H9 (cell line): ENCODE measurements at regions not wholly inside any gene's neighbourhood (a gene's known extent, or its start where the extent isn't known, plus 50 kb on each side); places are given as distances from the start of the nearest gene placed in this dataset.

Source experiments
- DNase-seq: peaks from one replicate; pipeline ENCODE4 v3.0.0-alpha.2; 2017
- H2AFZ ChIP-seq: one replicate; pipeline ENCODE4 v1.6.1; 2013; ENCODE audit warnings: mild to moderate bottlenecking, low read length, control low read depth, moderate library complexity
- H2AK5ac ChIP-seq: 2 replicates; pipeline ENCODE4 v1.6.1; 2013; ENCODE audit warnings: low read length, control low read depth, mixed read lengths; ENCODE audit not compliant: insufficient read length
- H2BK120ac ChIP-seq: one replicate; pipeline ENCODE4 v1.6.1; 2013; ENCODE audit warnings: low read depth, mild to moderate bottlenecking, low read length, control low read depth, inconsistent platforms; ENCODE audit not compliant: poor library complexity, severe bottlenecking
- H2BK12ac ChIP-seq: 2 replicates; pipeline ENCODE4 v1.6.1; 2013; ENCODE audit warnings: low read length, control low read depth, mixed read lengths, low read depth; ENCODE audit not compliant: insufficient read length
- H2BK15ac ChIP-seq: 2 replicates; pipeline ENCODE4 v1.6.1; 2013; ENCODE audit warnings: low read depth, low read length, control low read depth
- H2BK20ac ChIP-seq: one replicate; pipeline ENCODE4 v1.6.1; 2013; ENCODE audit warnings: low read depth, mild to moderate bottlenecking, low read length, control low read depth, inconsistent platforms; ENCODE audit not compliant: poor library complexity, severe bottlenecking
- H2BK5ac ChIP-seq: 2 replicates; pipeline ENCODE4 v1.6.1; 2013; ENCODE audit warnings: low read length, control low read depth, mixed read lengths; ENCODE audit not compliant: insufficient read length
- H3K14ac ChIP-seq: 2 replicates; pipeline ENCODE4 v1.6.1; 2013; ENCODE audit warnings: low read length, control low read depth; ENCODE audit not compliant: insufficient read depth
- H3K18ac ChIP-seq: 2 replicates; pipeline ENCODE4 v1.6.1; 2013; ENCODE audit warnings: low read depth, mild to moderate bottlenecking, mixed read lengths, low read length, control low read depth; ENCODE audit not compliant: insufficient read length
- H3K23ac ChIP-seq: 2 replicates; pipeline ENCODE4 v1.6.1; 2013; ENCODE audit warnings: low read length, control low read depth, mixed read lengths, low read depth; ENCODE audit not compliant: insufficient read length
- H3K23me2 ChIP-seq: 2 replicates; pipeline ENCODE4 v1.6.1; 2013; ENCODE audit warnings: low read depth, mild to moderate bottlenecking, mixed read lengths, low read length, control low read depth; ENCODE audit not compliant: insufficient read length, poor library complexity, severe bottlenecking
- H3K27ac ChIP-seq: 2 replicates; pipeline ENCODE4 v1.5.1; 2013; ENCODE audit warnings: low read length, control low read depth, mixed read lengths, low read depth; ENCODE audit not compliant: insufficient read length
- H3K27me3 ChIP-seq: 2 replicates; pipeline ENCODE4 v1.6.1; 2013; ENCODE audit warnings: low read length, control low read depth, inconsistent platforms; ENCODE audit not compliant: insufficient read depth
- H3K4ac ChIP-seq: 2 replicates; pipeline ENCODE4 v1.6.1; 2013; ENCODE audit warnings: low read depth, mild to moderate bottlenecking, control low read depth, inconsistent platforms, low read length, moderate library complexity
- H3K4me1 ChIP-seq: 2 replicates; pipeline ENCODE4 v1.6.1; 2013; ENCODE audit warnings: low read length, control low read depth, inconsistent platforms; ENCODE audit not compliant: insufficient read depth
- H3K4me2 ChIP-seq: 2 replicates; pipeline ENCODE4 v1.6.1; 2013; ENCODE audit warnings: low read length, control low read depth, mixed read lengths; ENCODE audit not compliant: insufficient read length, insufficient read depth
- H3K56ac ChIP-seq: 2 replicates; pipeline ENCODE4 v1.6.1; 2013; ENCODE audit warnings: low read depth, mild to moderate bottlenecking, mixed read lengths, low read length, control low read depth; ENCODE audit not compliant: insufficient read length
- H3K79me1 ChIP-seq: 2 replicates; pipeline ENCODE4 v1.6.1; 2013; ENCODE audit warnings: low read depth, mild to moderate bottlenecking, moderate library complexity, low read length, control low read depth, inconsistent platforms; ENCODE audit not compliant: insufficient read depth, poor library complexity, severe bottlenecking
- H3K79me2 ChIP-seq: 2 replicates; pipeline ENCODE4 v1.6.1; 2013; ENCODE audit warnings: low read length, control low read depth, inconsistent platforms; ENCODE audit not compliant: insufficient read depth
- H3K9ac ChIP-seq: 2 replicates; pipeline ENCODE4 v1.6.1; 2013; ENCODE audit warnings: low read length, control low read depth, mixed read lengths; ENCODE audit not compliant: insufficient read length; ENCODE audit errors: extremely low read depth
- H3K9me3 ChIP-seq: one replicate; pipeline ENCODE4 v1.6.1; 2013; ENCODE audit warnings: low read depth, low read length, inconsistent platforms; ENCODE audit not compliant: control insufficient read depth
- H3T11ph ChIP-seq: one replicate; pipeline ENCODE4 v1.6.1; 2013; ENCODE audit warnings: mild to moderate bottlenecking, low read length, control low read depth, inconsistent platforms
- H4K20me1 ChIP-seq: one replicate; pipeline ENCODE4 v1.6.1; 2013; ENCODE audit not compliant: control insufficient read depth, insufficient read length, insufficient read depth
- H4K5ac ChIP-seq: 2 replicates; pipeline ENCODE4 v1.6.1; 2013; ENCODE audit warnings: low read depth, mild to moderate bottlenecking, mixed read lengths, low read length, control low read depth; ENCODE audit not compliant: insufficient read length
- H4K8ac ChIP-seq: replicated peaks from 2 replicates; pipeline ENCODE4 v1.6.1; 2013; ENCODE audit warnings: low read length, control low read depth, mixed read lengths, low read depth; ENCODE audit not compliant: insufficient read length
- H4K91ac ChIP-seq: 2 replicates; pipeline ENCODE4 v1.6.1; 2013; ENCODE audit warnings: low read depth, mild to moderate bottlenecking, moderate library complexity, mixed read lengths, low read length, control low read depth; ENCODE audit not compliant: insufficient read length
- H3K27ac Mint-ChIP-seq, 3 experiments: 2 replicates in 2 of 3; 3 replicates in 1 of 3; pipeline ENCODE4 v1.8.0; 2020 to 2021; ENCODE audit warnings: mixed read lengths in 3 of 3, mild to moderate bottlenecking in 1 of 3, moderate library complexity in 1 of 3
- H3K27me3 Mint-ChIP-seq: 2 replicates; pipeline ENCODE4 v1.8.0; 2021; ENCODE audit warnings: low read depth, mild to moderate bottlenecking, moderate library complexity, mixed read lengths
- H3K36me3 Mint-ChIP-seq, 3 experiments: 2 replicates in 2 of 3; 3 replicates in 1 of 3; pipeline ENCODE4 v1.8.0; 2020 to 2021; ENCODE audit warnings: low read depth in 3 of 3, mixed read lengths in 3 of 3; ENCODE audit not compliant: insufficient read depth in 1 of 3
- H3K4me1 Mint-ChIP-seq, 2 experiments: 2 replicates each; pipeline ENCODE4 v1.8.0; 2020; ENCODE audit warnings: mixed read lengths in 2 of 2
- H3K4me3 Mint-ChIP-seq, 2 experiments: 2 replicates in 1 of 2; 3 replicates in 1 of 2; pipeline ENCODE4 v1.8.0; 2020 to 2021; ENCODE audit warnings: mild to moderate bottlenecking in 2 of 2, mixed read lengths in 2 of 2, moderate library complexity in 1 of 2
- H3K9me3 Mint-ChIP-seq, 2 experiments: 2 replicates in 1 of 2; 3 replicates in 1 of 2; pipeline ENCODE4 v1.8.0; 2020; ENCODE audit warnings: mild to moderate bottlenecking in 2 of 2, mixed read lengths in 2 of 2, moderate library complexity in 1 of 2
- CTCF ChIP-seq: fragments of 200-600 bp; sonication (generic); conservative IDR thresholded peaks from 3 replicates; pipeline ENCODE4 v1.8.0; 2021; ENCODE audit warnings: antibody characterized with exemption, mild to moderate bottlenecking
- WGBS: extraction: QIAGEN DNeasy Blood & Tissue Kit; methylation state at CpG from one replicate; pipeline ENCODE4 v1.1.7; 2013; ENCODE audit warnings: missing lambda C conversion rate, low lambda C conversion rate, mixed read lengths; ENCODE audit not compliant: insufficient read length; ENCODE audit errors: extremely low coverage; 5-methylcytosine and 5-hydroxymethylcytosine counted together

GRCh38 chr13:88887045-88887662, 1216.0 kb downstream of the SLITRK5 start:
- H3K18ac ChIP-seq, result no peak overlapping the region

More at GRCh38 chr13:88887045-88887662, 1216.0 kb downstream of the SLITRK5 start:
- H3K14ac ChIP-seq, result no peak overlapping the region; the same call in 1 of the 2 replicates
- H3K23me2 ChIP-seq, result no peaks in the 10 kb centered on the region
- no peak overlapping the region for H4K91ac ChIP-seq
- no peak overlapping the region for H3K9ac ChIP-seq
- H2AFZ ChIP-seq, result no peak overlapping the region
- no peak overlapping the region for H2BK15ac ChIP-seq
- Mint-ChIP-seq H3K4me1 (peaks cover 7% of the 10 kb centered on the region in 2 experiments; a peak in 3 of 4 replicates), H3K4me3 (no peak overlapping the region), H3K27ac (peak overlapping the region in 1 of 3 experiments; percentile 27; a peak in 2 of 7 replicates), H3K9me3 (peaks cover 3 to 8% of the 10 kb centered on the region in 2 experiments; a peak in 3 of 5 replicates), H3K36me3 (peaks cover 0 to 4% (median 3%) of the 10 kb centered on the region in 3 experiments; a peak in 2 of 7 replicates), H3K27me3 (no peaks in the 10 kb centered on the region)
- no peak overlapping the region for H2BK120ac ChIP-seq
- no peak overlapping the region for H3K4ac ChIP-seq
- H3K27me3 ChIP-seq, result no peaks in the 10 kb centered on the region
- H4K5ac ChIP-seq, result no peak overlapping the region
- peak; percentile 56 for TF ChIP-seq CTCF
- no peak overlapping the region for H2AK5ac ChIP-seq
- H3K27ac ChIP-seq, result no peak overlapping the region
- peak; percentile 43 for DNase-seq
- H3K9me3 ChIP-seq, result no peaks in the 10 kb centered on the region
- no peak overlapping the region for H2BK12ac ChIP-seq
- no peaks in the 10 kb centered on the region; the same call in 1 of the 2 replicates for H3K4me1 ChIP-seq
- H3K4me2 ChIP-seq, result no peak overlapping the region
- no peak overlapping the region for H4K8ac ChIP-seq
- H3T11ph ChIP-seq, result no peak overlapping the region
- no peaks in the 10 kb centered on the region for H3K79me2 ChIP-seq
- no CpG with 5 or more reads among the region's 11 CpGs for WGBS
- no peak overlapping the region for H3K23ac ChIP-seq
- H4K20me1 ChIP-seq, result no peaks in the 10 kb centered on the region
- H3K56ac ChIP-seq, result no peak overlapping the region
- H2BK5ac ChIP-seq, result no peak overlapping the region
- H3K79me1 ChIP-seq, result no peaks in the 10 kb centered on the region
- H2BK20ac ChIP-seq, result no peak overlapping the region
